RWPE1 (cell line): ENCODE measurements at regions not wholly inside any gene's neighbourhood (a gene's known extent, or its start where the extent isn't known, plus 50 kb on each side); places are given as distances from the start of the nearest gene placed in this dataset.
"Not testable (repeated sequence)": the region's sequence is repeated elsewhere in the genome, so short reads cannot be mapped to it uniquely, and the experiment has no call there.

ENCODE experiments used
- CTCF ChIA-PET: fragments of 350-600 bp; sonication (Branson Sonifier 250); formaldehyde crosslinking; extraction: SDS; loops from one replicate; lab custom pipeline; 2021; lab: Yijun Ruan, JAX
- POLR2A ChIA-PET: fragments of 400-600 bp; formaldehyde crosslinking; extraction: SDS; loops from one replicate; lab custom pipeline; 2020; ENCODE audit warnings: antibody characterized with exemption; ENCODE audit not compliant: low non-redundant PET; lab: Yijun Ruan, JAX
- DNase-seq: peaks from one replicate; pipeline ENCODE4 v3.0.0; 2012; ENCODE audit warnings: low spot score
- H3K27ac ChIP-seq: fragments of 450-650 bp; 2 replicates; pipeline ENCODE4 v1.5.1; 2017
- CTCF ChIP-seq: fragments of 450-650 bp; conservative IDR thresholded peaks from 2 replicates; pipeline ENCODE4 v1.5.1; 2017; ENCODE audit warnings: low read depth, mild to moderate bottlenecking

- no peak for TF ChIP-seq CTCF
- no peak for DNase-seq
- CTCF ChIA-PET = interaction anchor here (0.6 to 0.7 kb wide), 3 partner anchors 57 to 238 kb away, joined by 3 to 4 read pairs (median 3); no protein-coding TSS in a partner anchor
- POLR2A ChIA-PET = no interaction called here
- no peak overlapping the region for H3K27ac ChIP-seq
These were observed 348.5 kb upstream of the PRKCQ start for GRCh38 chr10:6928586-6928985.

- H3K27ac ChIP-seq = no peak overlapping the region
- TF ChIP-seq CTCF = no peak
- no peak for DNase-seq
- ChIA-PET CTCF (no interaction called here), POLR2A (no interaction called here)
These were observed 346.9 kb upstream of the PRKCQ start for GRCh38 chr10:6926971-6927370.

GRCh38 chr10:6925146-6925545, 345.1 kb upstream of the PRKCQ start:
- TF ChIP-seq CTCF = no peak
- ChIA-PET POLR2A (no interaction called here), CTCF (interaction anchor here (0.8 kb wide), 1 partner anchor 82 kb away, joined by 3 read pairs; no protein-coding TSS in a partner anchor)
- no peak overlapping the region for H3K27ac ChIP-seq
- DNase-seq = no peak

- ChIA-PET CTCF (interaction anchor here (0.6 to 0.8 kb wide), 2 partner anchors 81 to 400 kb away, joined by 3 read pairs; no protein-coding TSS in a partner anchor), POLR2A (no interaction called here)
- no peak overlapping the region for H3K27ac ChIP-seq
- no peak for TF ChIP-seq CTCF
- peak; percentile 75 for DNase-seq
These were observed 344.1 kb upstream of the PRKCQ start for GRCh38 chr10:6924166-6924565.

- DNase-seq, H3K27ac ChIP-seq, POLR2A ChIA-PET: not testable (repeated sequence)
- CTCF ChIA-PET = interaction anchor here (1.0 to 1.5 kb wide), 2 partner anchors 81 to 172 kb away, joined by 3 to 4 read pairs; no protein-coding TSS in a partner anchor
These were observed 340.9 kb upstream of the PRKCQ start for GRCh38 chr10:6921026-6921425.

- peak; percentile 69 for DNase-seq
- POLR2A ChIA-PET = no interaction called here
These were observed 340.3 kb upstream of the PRKCQ start for GRCh38 chr10:6920072-6921019.

More at GRCh38 chr10:6920072-6921019, 340.3 kb upstream of the PRKCQ start:
- H3K27ac ChIP-seq = no peak overlapping the region
- peak; percentile 93 for TF ChIP-seq CTCF
- CTCF ChIA-PET = interaction anchor here (0.6 to 1.5 kb wide), 15 partner anchors 15 to 518 kb away, joined by 3 to 7 read pairs (median 4); partner anchors contain the start of gene SFMBT2
